KMS-11 (cell line): ENCODE measurements at regions not wholly inside any gene's neighbourhood (a gene's known extent, or its start where the extent isn't known, plus 50 kb on each side); places are given as distances from the start of the nearest gene placed in this dataset.

ENCODE experiments used
- H2AFZ ChIP-seq: fragments of 200-600 bp; sonication (generic); 2 replicates; pipeline ENCODE4 v1.6.1; 2016; ENCODE audit warnings: antibody characterized with exemption, mixed run types, low read depth
- H3K27ac ChIP-seq: fragments of 200-600 bp; sonication (generic); 2 replicates; pipeline ENCODE4 v1.6.1; 2016; ENCODE audit warnings: mild to moderate bottlenecking, mixed run types
- H3K27me3 ChIP-seq: fragments of 200-600 bp; sonication (generic); 2 replicates; pipeline ENCODE4 v1.6.1; 2017; ENCODE audit warnings: mild to moderate bottlenecking, low read depth, mixed run types, moderate library complexity; ENCODE audit not compliant: insufficient read depth
- H3K36me3 ChIP-seq: fragments of 200-600 bp; sonication (generic); 2 replicates; pipeline ENCODE4 v1.6.1; 2017; ENCODE audit warnings: mild to moderate bottlenecking, mixed run types; ENCODE audit not compliant: insufficient read depth
- H3K4me1 ChIP-seq: fragments of 200-600 bp; sonication (generic); 2 replicates; pipeline ENCODE4 v1.6.1; 2016; ENCODE audit warnings: mild to moderate bottlenecking, low read depth, mixed run types; ENCODE audit not compliant: poor library complexity, severe bottlenecking
- H3K4me2 ChIP-seq: fragments of 200-600 bp; sonication (generic); 2 replicates; pipeline ENCODE4 v1.7.0; 2016; ENCODE audit warnings: mild to moderate bottlenecking, mixed run types
- H3K4me3 ChIP-seq: fragments of 200-600 bp; sonication (generic); IDR thresholded peaks from 2 replicates; pipeline ENCODE4 v1.6.1; 2017; ENCODE audit warnings: low read depth, low read length, mixed read lengths; ENCODE audit not compliant: insufficient read depth
- H3K79me2 ChIP-seq: fragments of 200-600 bp; sonication (generic); 2 replicates; pipeline ENCODE4 v1.6.1; 2016; ENCODE audit warnings: low read depth, mixed run types; ENCODE audit not compliant: insufficient read depth
- H3K9ac ChIP-seq: fragments of 200-600 bp; sonication (generic); 2 replicates; pipeline ENCODE4 v1.6.1; 2016; ENCODE audit warnings: mild to moderate bottlenecking, mixed run types
- H4K20me1 ChIP-seq: fragments of 200-600 bp; sonication (generic); 2 replicates; pipeline ENCODE4 v1.6.1; 2016; ENCODE audit warnings: mild to moderate bottlenecking, mixed run types; ENCODE audit not compliant: insufficient read depth
- TF ChIP-seq, protein P1 (sequence below): fragments of 200-600 bp; sonication (generic); conservative IDR thresholded peaks from 2 replicates; pipeline ENCODE4 v1.6.1; 2017; ENCODE audit warnings: low read depth, mild to moderate bottlenecking, antibody characterized with exemption, low read length, moderate library complexity, mixed read lengths

- TF ChIP-seq, protein P1, sequence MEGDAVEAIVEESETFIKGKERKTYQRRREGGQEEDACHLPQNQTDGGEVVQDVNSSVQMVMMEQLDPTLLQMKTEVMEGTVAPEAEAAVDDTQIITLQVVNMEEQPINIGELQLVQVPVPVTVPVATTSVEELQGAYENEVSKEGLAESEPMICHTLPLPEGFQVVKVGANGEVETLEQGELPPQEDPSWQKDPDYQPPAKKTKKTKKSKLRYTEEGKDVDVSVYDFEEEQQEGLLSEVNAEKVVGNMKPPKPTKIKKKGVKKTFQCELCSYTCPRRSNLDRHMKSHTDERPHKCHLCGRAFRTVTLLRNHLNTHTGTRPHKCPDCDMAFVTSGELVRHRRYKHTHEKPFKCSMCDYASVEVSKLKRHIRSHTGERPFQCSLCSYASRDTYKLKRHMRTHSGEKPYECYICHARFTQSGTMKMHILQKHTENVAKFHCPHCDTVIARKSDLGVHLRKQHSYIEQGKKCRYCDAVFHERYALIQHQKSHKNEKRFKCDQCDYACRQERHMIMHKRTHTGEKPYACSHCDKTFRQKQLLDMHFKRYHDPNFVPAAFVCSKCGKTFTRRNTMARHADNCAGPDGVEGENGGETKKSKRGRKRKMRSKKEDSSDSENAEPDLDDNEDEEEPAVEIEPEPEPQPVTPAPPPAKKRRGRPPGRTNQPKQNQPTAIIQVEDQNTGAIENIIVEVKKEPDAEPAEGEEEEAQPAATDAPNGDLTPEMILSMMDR = no peak
- no peaks in the 10 kb centered on the region for H3K27me3 ChIP-seq
- no peak overlapping the region for H2AFZ ChIP-seq
- no peak overlapping the region for H3K4me2 ChIP-seq
- H3K4me3 ChIP-seq = no peak overlapping the region
- H4K20me1 ChIP-seq = no peaks in the 10 kb centered on the region
- H3K9ac ChIP-seq = no peak overlapping the region
- no peaks in the 10 kb centered on the region for H3K79me2 ChIP-seq
- no peaks in the 10 kb centered on the region for H3K4me1 ChIP-seq
- H3K36me3 ChIP-seq = no peaks in the 10 kb centered on the region
- H3K27ac ChIP-seq = no peak overlapping the region
These were observed 65.0 kb upstream of the MMADHC start for GRCh38 chr2:149652526-149652925.

DNA sequence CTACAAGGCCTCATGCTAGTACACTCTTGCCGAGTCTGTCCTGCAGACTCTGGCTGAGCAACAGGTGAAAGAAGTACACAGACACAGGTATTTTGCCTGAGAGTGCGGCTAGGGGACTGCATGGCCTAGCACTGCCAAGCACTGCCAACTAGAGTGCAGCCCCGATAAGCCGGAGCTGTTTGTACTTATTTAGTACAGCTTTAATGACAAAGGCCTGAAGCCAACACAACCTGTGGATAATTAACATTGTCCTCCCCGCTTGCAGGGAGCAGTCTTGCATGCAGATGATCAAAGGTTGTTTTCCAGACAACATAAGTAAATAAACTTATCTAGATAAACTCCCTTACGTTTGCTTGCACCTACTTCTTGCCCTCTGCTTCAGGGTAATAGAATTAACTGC is 63.7 kb upstream of the MMADHC start:
- Histone ChIP-seq H3K4me1 (no peaks in the 10 kb centered on the region), H3K36me3 (no peaks in the 10 kb centered on the region), H3K4me2 (no peak overlapping the region), H3K4me3 (no peak overlapping the region), H3K27me3 (no peaks in the 10 kb centered on the region), H3K9ac (no peak overlapping the region), H2AFZ (no peak overlapping the region), H4K20me1 (no peaks in the 10 kb centered on the region), H3K79me2 (no peaks in the 10 kb centered on the region), H3K27ac (no peak overlapping the region)
- TF ChIP-seq, protein P1 = no peak

DNA sequence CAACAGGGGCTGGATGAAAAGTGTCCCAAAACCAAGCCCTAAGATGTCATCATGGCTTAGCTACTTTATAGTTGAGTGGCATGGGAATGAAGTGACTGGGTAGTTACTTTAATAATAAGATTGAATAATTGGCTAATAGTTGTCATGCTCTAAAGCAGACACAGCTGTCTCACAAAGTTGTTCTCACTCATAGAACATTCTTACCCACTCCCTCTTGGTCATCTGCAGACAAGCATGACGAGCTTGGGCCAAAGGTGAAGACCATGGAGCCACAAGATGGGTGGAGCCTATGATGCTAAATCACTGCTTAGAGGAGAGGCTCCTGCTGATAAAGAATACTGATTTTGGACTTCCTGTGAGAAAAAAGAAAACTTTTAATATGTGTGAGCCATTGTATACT is 62.4 kb upstream of the MMADHC start:
- H3K27me3 ChIP-seq = no peaks in the 10 kb centered on the region
- H3K9ac ChIP-seq = no peak overlapping the region
- TF ChIP-seq, protein P1 = no peak
- H3K4me2 ChIP-seq = no peak overlapping the region
- H3K36me3 ChIP-seq = no peaks in the 10 kb centered on the region
- no peak overlapping the region for H3K27ac ChIP-seq
- no peaks in the 10 kb centered on the region for H3K4me1 ChIP-seq
- no peak overlapping the region for H3K4me3 ChIP-seq
- no peak overlapping the region for H2AFZ ChIP-seq
- no peaks in the 10 kb centered on the region for H4K20me1 ChIP-seq
- no peaks in the 10 kb centered on the region for H3K79me2 ChIP-seq

DNA sequence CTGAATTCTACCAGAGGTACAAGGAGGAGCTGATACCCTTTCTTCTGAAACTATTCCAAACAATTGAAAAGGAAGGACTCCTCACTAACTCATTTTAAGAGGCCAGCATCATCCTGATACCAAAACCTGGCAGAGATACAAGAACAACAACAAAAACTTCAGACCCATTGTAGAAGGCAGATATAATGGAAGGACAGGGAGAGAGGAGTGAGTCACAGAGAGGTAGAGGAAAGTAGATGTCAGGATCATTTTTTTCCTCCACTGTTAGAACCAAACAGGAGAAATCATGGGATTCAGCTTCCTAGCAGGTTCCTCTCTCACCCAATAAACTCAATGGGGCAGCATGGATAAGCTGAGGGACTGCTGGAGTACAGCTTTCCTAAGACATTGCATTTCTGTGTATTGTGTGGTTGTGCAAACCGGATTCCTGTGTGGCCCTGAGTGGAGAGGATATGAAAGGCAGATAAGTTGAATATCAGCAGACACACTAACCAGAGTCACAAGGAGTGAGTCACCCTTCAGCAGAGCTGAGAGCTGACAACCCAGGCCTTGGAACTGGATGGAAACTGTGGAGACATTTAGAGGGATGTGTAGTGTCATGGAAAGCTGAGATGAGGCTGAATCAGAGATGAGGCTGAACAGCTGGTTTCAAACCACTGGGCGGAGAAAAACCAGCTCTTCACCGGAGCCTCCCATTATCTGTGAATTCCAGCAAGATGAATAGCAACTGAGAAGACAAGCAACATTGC is 60.9 kb upstream of the MMADHC start:
- Histone ChIP-seq H2AFZ (no peak overlapping the region), H3K27ac (no peak overlapping the region), H3K9ac (no peak overlapping the region), H3K4me3 (no peak overlapping the region), H3K27me3 (no peaks in the 10 kb centered on the region), H3K79me2 (no peaks in the 10 kb centered on the region), H3K4me1 (no peaks in the 10 kb centered on the region), H3K4me2 (no peak overlapping the region), H3K36me3 (no peaks in the 10 kb centered on the region), H4K20me1 (no peaks in the 10 kb centered on the region)
- TF ChIP-seq, protein P1 = no peak
